ENCODE measurements at regions not wholly inside any gene's neighbourhood (a gene's known extent, or its start where the extent isn't known, plus 50 kb on each side); places are given as distances from the start of the nearest gene placed in this dataset.

DNA sequence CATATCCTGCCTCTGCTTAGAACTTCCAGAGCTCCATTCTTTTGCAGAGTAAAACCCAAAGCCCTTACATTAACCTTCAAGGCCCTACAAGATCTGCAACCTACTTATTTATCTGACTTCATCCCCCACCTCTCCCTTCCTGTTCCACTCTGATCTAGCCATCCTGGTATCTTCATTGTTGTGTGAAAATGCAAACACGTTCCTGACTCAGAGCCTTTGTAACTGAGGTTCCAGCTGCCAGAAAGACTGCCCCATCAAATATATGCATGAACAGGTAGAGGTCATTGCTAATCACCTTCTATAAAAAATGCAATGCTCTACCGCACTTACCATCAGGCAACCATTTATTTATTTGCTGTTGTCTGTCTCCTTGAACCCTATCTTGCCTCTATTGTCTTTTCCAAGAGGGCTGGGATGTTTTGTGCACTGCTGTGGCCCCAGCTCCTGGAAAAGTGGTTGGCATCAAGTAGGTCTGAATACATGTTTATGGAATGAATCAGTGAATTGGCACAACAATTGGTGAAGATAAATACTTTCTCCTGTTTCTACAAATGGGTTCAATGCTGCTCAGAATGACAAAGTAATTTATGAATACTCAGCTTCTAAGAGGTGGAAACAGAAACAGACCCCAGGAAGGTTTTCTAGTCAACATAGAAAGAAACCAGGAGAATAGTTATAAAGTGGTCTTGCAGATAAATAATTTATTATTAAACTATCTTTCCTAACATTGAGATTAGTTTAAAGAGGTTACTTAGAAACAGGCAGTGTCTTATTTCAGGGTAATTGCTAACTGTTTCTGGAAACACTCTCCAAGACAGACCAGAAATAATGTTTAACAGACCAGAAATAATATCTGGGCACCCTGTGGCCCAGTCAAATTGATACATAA is 230.6 kb upstream of the CD180 start:
- Histone ChIP-seq H3K79me2 (ENCODE audit: control insufficient read depth, insufficient read depth, low read length) (no peaks in the 10 kb centered on the region), H3K27me3 (ENCODE audit: control insufficient read depth, extremely low read depth, insufficient read depth, low read length) (no peaks in the 10 kb centered on the region), H3K9me1 (ENCODE audit: control insufficient read depth, extremely low read depth, insufficient read depth, low read length) (no peaks in the 10 kb centered on the region), H3K36me3 (ENCODE audit: control insufficient read depth in 2 of 2, extremely low read depth in 1 of 2, insufficient read depth in 2 of 2, low read length in 2 of 2) (no peaks in the 10 kb centered on the region), H3K9ac (ENCODE audit: control insufficient read depth, extremely low read depth, insufficient read depth, low read length) (no peak overlapping the region), H4K20me1 (ENCODE audit: control insufficient read depth, extremely low read depth, insufficient read depth, low read length) (no peaks in the 10 kb centered on the region), H3K9me3 (ENCODE audit: control insufficient read depth, low read depth, low read length) (no peaks in the 10 kb centered on the region), H3K4me2 (ENCODE audit: control insufficient read depth, extremely low read depth, insufficient read depth, low read depth, low read length) (no peak overlapping the region), H3K4me3 (ENCODE audit: control insufficient read depth in 2 of 3, extremely low read depth in 1 of 3, insufficient read depth in 2 of 3, low read depth in 1 of 3, low read length in 3 of 3) (no peak overlapping the region), H3K4me1 (ENCODE audit: control insufficient read depth, extremely low read depth, insufficient read depth, low read length) (no peaks in the 10 kb centered on the region), H2AFZ (ENCODE audit: control insufficient read depth, low read length) (no peak overlapping the region), H3K27ac (ENCODE audit: control insufficient read depth, insufficient read depth, low read length) (no peak overlapping the region)
- TF ChIP-seq, protein P1, sequence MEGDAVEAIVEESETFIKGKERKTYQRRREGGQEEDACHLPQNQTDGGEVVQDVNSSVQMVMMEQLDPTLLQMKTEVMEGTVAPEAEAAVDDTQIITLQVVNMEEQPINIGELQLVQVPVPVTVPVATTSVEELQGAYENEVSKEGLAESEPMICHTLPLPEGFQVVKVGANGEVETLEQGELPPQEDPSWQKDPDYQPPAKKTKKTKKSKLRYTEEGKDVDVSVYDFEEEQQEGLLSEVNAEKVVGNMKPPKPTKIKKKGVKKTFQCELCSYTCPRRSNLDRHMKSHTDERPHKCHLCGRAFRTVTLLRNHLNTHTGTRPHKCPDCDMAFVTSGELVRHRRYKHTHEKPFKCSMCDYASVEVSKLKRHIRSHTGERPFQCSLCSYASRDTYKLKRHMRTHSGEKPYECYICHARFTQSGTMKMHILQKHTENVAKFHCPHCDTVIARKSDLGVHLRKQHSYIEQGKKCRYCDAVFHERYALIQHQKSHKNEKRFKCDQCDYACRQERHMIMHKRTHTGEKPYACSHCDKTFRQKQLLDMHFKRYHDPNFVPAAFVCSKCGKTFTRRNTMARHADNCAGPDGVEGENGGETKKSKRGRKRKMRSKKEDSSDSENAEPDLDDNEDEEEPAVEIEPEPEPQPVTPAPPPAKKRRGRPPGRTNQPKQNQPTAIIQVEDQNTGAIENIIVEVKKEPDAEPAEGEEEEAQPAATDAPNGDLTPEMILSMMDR (optimal IDR thresholded peaks at IDR 0.05 in 1 of 3, IDR thresholded peaks at IDR 0.05 in 1 of 3, conservative IDR thresholded peaks at IDR 0.05 in 1 of 3; ENCODE audit: extremely low read depth in 1 of 3, insufficient read depth in 2 of 3, low read length in 3 of 3) = no peak
- no peak for TF ChIP-seq EZH2 (IDR thresholded peaks at IDR 0.05; ENCODE audit: low read length)
- FAIRE-seq (no peak), DNase-seq (ENCODE audit: low read depth, low spot score) (no peak)
- dilution Hi-C loops (cut with MboI; ENCODE audit: extremely low pct_ligation_motif_present, low sequenced_read_pairs) = no loop called here

- H3K9me3 ChIP-seq (ENCODE audit: control insufficient read depth, low read depth, low read length) = no peaks in the 10 kb centered on the region
- H3K9me1 ChIP-seq (ENCODE audit: control insufficient read depth, extremely low read depth, insufficient read depth, low read length) = no peaks in the 10 kb centered on the region
- no peaks in the 10 kb centered on the region for H3K36me3 ChIP-seq (ENCODE audit: control insufficient read depth in 2 of 2, extremely low read depth in 1 of 2, insufficient read depth in 2 of 2, low read length in 2 of 2)
- no peaks in the 10 kb centered on the region for H3K27me3 ChIP-seq (ENCODE audit: control insufficient read depth, extremely low read depth, insufficient read depth, low read length)
- no peaks in the 10 kb centered on the region for H4K20me1 ChIP-seq (ENCODE audit: control insufficient read depth, extremely low read depth, insufficient read depth, low read length)
- no peaks in the 10 kb centered on the region for H3K4me1 ChIP-seq (ENCODE audit: control insufficient read depth, extremely low read depth, insufficient read depth, low read length)
- no peaks in the 10 kb centered on the region for H3K79me2 ChIP-seq (ENCODE audit: control insufficient read depth, insufficient read depth, low read length)
- no peak for DNase-seq (ENCODE audit: low read depth, low spot score)
- no peak overlapping the region for H2AFZ ChIP-seq (ENCODE audit: control insufficient read depth, low read length)
- H3K27ac ChIP-seq (ENCODE audit: control insufficient read depth, insufficient read depth, low read length) = no peak overlapping the region
- H3K4me2 ChIP-seq (ENCODE audit: control insufficient read depth, extremely low read depth, insufficient read depth, low read depth, low read length) = no peak overlapping the region
- TF ChIP-seq, protein P1 (optimal IDR thresholded peaks at IDR 0.05 in 1 of 3, IDR thresholded peaks at IDR 0.05 in 1 of 3, conservative IDR thresholded peaks at IDR 0.05 in 1 of 3; ENCODE audit: extremely low read depth in 1 of 3, insufficient read depth in 2 of 3, low read length in 3 of 3) = no peak
- no peak for TF ChIP-seq EZH2 (IDR thresholded peaks at IDR 0.05; ENCODE audit: low read length)
- no peak for FAIRE-seq
- no peak overlapping the region for H3K9ac ChIP-seq (ENCODE audit: control insufficient read depth, extremely low read depth, insufficient read depth, low read length)
- dilution Hi-C loops (cut with MboI; ENCODE audit: extremely low pct_ligation_motif_present, low sequenced_read_pairs) = no loop called here
- H3K4me3 ChIP-seq (ENCODE audit: control insufficient read depth in 2 of 3, extremely low read depth in 1 of 3, insufficient read depth in 2 of 3, low read depth in 1 of 3, low read length in 3 of 3) = no peak overlapping the region
Measured at GRCh38 chr5:67425514-67425913, 228.9 kb upstream of the CD180 start.
